SK-N-SH (cell line): ENCODE measurements at regions not wholly inside any gene's neighbourhood (a gene's known extent, or its start where the extent isn't known, plus 50 kb on each side); places are given as distances from the start of the nearest gene placed in this dataset.

Source experiments
- CTCF ChIA-PET: fragments of 300-600, 350-600 bp; formaldehyde crosslinking; extraction: SDS; loops from one replicate; lab custom pipeline; 2021; lab: Yijun Ruan, JAX
- POLR2A ChIA-PET: fragments of 350-600 bp; sonication (Branson Sonifier 250); formaldehyde crosslinking; extraction: SDS; loops from one replicate; lab custom pipeline; 2020; ENCODE audit warnings: antibody characterized with exemption, inconsistent platforms; lab: Yijun Ruan, JAX
- DNase-seq: peaks from one replicate; pipeline ENCODE4 v3.0.0; 2012
- H2AFZ ChIP-seq: fragments of 200-600 bp; sonication (generic); 2 replicates; pipeline ENCODE4 v1.8.1; 2016; ENCODE audit warnings: antibody characterized with exemption, mild to moderate bottlenecking, low read depth
- H3F3A ChIP-seq: fragments of 200-600 bp; sonication (generic); replicated peaks from 2 replicates; pipeline ENCODE3; 2016; ENCODE audit warnings: antibody characterized with exemption, mild to moderate bottlenecking; ENCODE audit not compliant: insufficient read depth
- H3K27ac ChIP-seq, 2 experiments: fragments of 200-500 bp in 1 of 2; fragments of 200-600 bp in 1 of 2; sonication (Bioruptor generic) in 1 of 2; sonication (generic), shearing (Covaris generic) in 1 of 2; 2 replicates each; pipeline versions ENCODE4 v1.5.1 to v1.6.1; 2014 to 2016; ENCODE audit warnings: low read depth in 2 of 2, inconsistent platforms in 1 of 2, low read length in 1 of 2, mild to moderate bottlenecking in 1 of 2, mixed read lengths in 1 of 2
- H3K27me3 ChIP-seq: fragments of 200-600 bp; sonication (generic), shearing (Covaris generic); 2 replicates; pipeline ENCODE4 v1.6.1; 2016; ENCODE audit warnings: mixed run types; ENCODE audit not compliant: insufficient read depth
- H3K36me3 ChIP-seq, 2 experiments: fragments of 200-500 bp in 1 of 2; fragments of 200-600 bp in 1 of 2; sonication (Bioruptor generic) in 1 of 2; sonication (generic) in 1 of 2; replicated peaks in 1 of 2; 2 replicates each; pipeline versions ENCODE3 to v1.5.1; 2014 to 2016; ENCODE audit warnings: low read length in 1 of 2, mild to moderate bottlenecking in 1 of 2; ENCODE audit not compliant: insufficient read depth in 2 of 2, control insufficient read depth in 1 of 2
- H3K4me1 ChIP-seq, 2 experiments: fragments of 200-500 bp in 1 of 2; fragments of 200-600 bp in 1 of 2; sonication (Bioruptor generic) in 1 of 2; sonication (generic), shearing (Covaris generic) in 1 of 2; 2 replicates each; pipeline versions ENCODE4 v1.5.1 to v1.6.1; 2014 to 2016; ENCODE audit warnings: low read depth in 1 of 2, low read length in 1 of 2, mixed run types in 1 of 2; ENCODE audit not compliant: insufficient read depth in 2 of 2, control insufficient read depth in 1 of 2
- H3K4me2 ChIP-seq: fragments of 200-600 bp; sonication (generic), shearing (Covaris generic); 2 replicates; pipeline ENCODE4 v1.6.1; 2017; ENCODE audit warnings: mixed run types
- H3K4me3 ChIP-seq, 2 experiments: fragments of 200-500 bp in 1 of 2; fragments of 200-600 bp in 1 of 2; sonication (Bioruptor generic) in 1 of 2; sonication (generic), shearing (Covaris generic) in 1 of 2; 2 replicates each; pipeline versions ENCODE4 v1.5.1 to v1.8.1; 2014 to 2016; ENCODE audit warnings: low read depth in 2 of 2, inconsistent platforms in 1 of 2, low read length in 1 of 2, mild to moderate bottlenecking in 1 of 2, mixed read lengths in 1 of 2, moderate library complexity in 1 of 2
- H3K79me2 ChIP-seq: fragments of 200-600 bp; sonication (generic); 2 replicates; pipeline ENCODE4 v1.8.1; 2017; ENCODE audit warnings: mild to moderate bottlenecking; ENCODE audit not compliant: insufficient read depth
- H3K9ac ChIP-seq: fragments of 200-600 bp; sonication (generic); 2 replicates; pipeline ENCODE4 v1.6.1; 2017; ENCODE audit warnings: mixed run types
- H3K9me2 ChIP-seq: fragments of 200-600 bp; sonication (generic); 2 replicates; pipeline ENCODE4 v1.6.1; 2017; ENCODE audit warnings: mixed run types
- H3K9me3 ChIP-seq: fragments of 200-600 bp; sonication (generic); 2 replicates; pipeline ENCODE4 v1.6.1; 2017; ENCODE audit warnings: mixed run types, mild to moderate bottlenecking, moderate library complexity
- H4K20me1 ChIP-seq: fragments of 200-600 bp; sonication (generic); 2 replicates; pipeline ENCODE4 v1.6.1; 2017; ENCODE audit warnings: mild to moderate bottlenecking, mixed run types; ENCODE audit not compliant: insufficient read depth
- CHD2 ChIP-seq: fragments of 150-350 bp; IDR thresholded peaks from 2 replicates; pipeline ENCODE4 v1.6.1; 2018; ENCODE audit warnings: low read length; ENCODE audit not compliant: partially characterized antibody
- CTCF ChIP-seq: fragments of 200-600 bp; sonication (generic); IDR thresholded peaks from 2 replicates; pipeline ENCODE4 v1.6.1; 2017; ENCODE audit warnings: antibody characterized with exemption, mild to moderate bottlenecking, moderate library complexity
- EZH2phosphoT487 ChIP-seq: fragments of 200-600 bp; sonication (generic); IDR thresholded peaks from 2 replicates; pipeline ENCODE4 v1.6.1; 2017; ENCODE audit warnings: low read depth, mixed run types, mild to moderate bottlenecking, antibody characterized with exemption, moderate library complexity, borderline replicate concordance
- FOSL2 ChIP-seq: IDR thresholded peaks from 2 replicates; pipeline ENCODE4 v1.4.0; 2012; ENCODE audit warnings: low read depth, mild to moderate bottlenecking, moderate library complexity, borderline replicate concordance
- FOXJ3 ChIP-seq: sonication (generic); formaldehyde crosslinking; IDR thresholded peaks from 2 replicates; pipeline ENCODE4 v1.5.1; 2020; ENCODE audit warnings: mild to moderate bottlenecking, missing genetic modification reagents
- GABPA ChIP-seq: IDR thresholded peaks from 2 replicates; pipeline ENCODE4 v1.4.0; 2012; ENCODE audit warnings: low read depth, mild to moderate bottlenecking
- GATA2 ChIP-seq: sonication (generic); formaldehyde crosslinking; IDR thresholded peaks from 2 replicates; pipeline ENCODE4 v1.5.0; 2020; ENCODE audit warnings: mild to moderate bottlenecking, missing genetic modification reagents
- JUND ChIP-seq: IDR thresholded peaks from 2 replicates; pipeline ENCODE4 v1.4.0; 2012
- MXI1 ChIP-seq: IDR thresholded peaks from 2 replicates; pipeline ENCODE4 v1.6.1; 2012; ENCODE audit warnings: mild to moderate bottlenecking, low read depth, low read length, improper control_type of control experiment
- NFIC ChIP-seq: IDR thresholded peaks from 2 replicates; pipeline ENCODE4 v1.4.0; 2012; ENCODE audit warnings: borderline replicate concordance
- RAD21 ChIP-seq: IDR thresholded peaks from 2 replicates; pipeline ENCODE4 v1.6.1; 2012; ENCODE audit warnings: mild to moderate bottlenecking, low read length
- REST ChIP-seq: IDR thresholded peaks from 2 replicates; pipeline ENCODE4 v1.6.1; 2012; ENCODE audit warnings: mild to moderate bottlenecking, low read depth, low read length, moderate library complexity
- SIN3A ChIP-seq: IDR thresholded peaks from 2 replicates; pipeline ENCODE4 v1.6.1; 2012; ENCODE audit warnings: low read depth, mild to moderate bottlenecking, low read length, moderate library complexity, borderline replicate concordance
- SMC3 ChIP-seq: IDR thresholded peaks from 2 replicates; pipeline ENCODE4 v1.6.1; 2012; ENCODE audit warnings: low read depth, low read length, improper control_type of control experiment
- TAF1 ChIP-seq: IDR thresholded peaks from 2 replicates; pipeline ENCODE4 v1.6.1; 2012; ENCODE audit warnings: low read depth, mild to moderate bottlenecking, low read length, moderate library complexity, borderline replicate concordance
- USF1 ChIP-seq: IDR thresholded peaks from 2 replicates; pipeline ENCODE4 v1.4.0; 2012; ENCODE audit warnings: low read depth, borderline replicate concordance
- ZBTB33 ChIP-seq: IDR thresholded peaks from 2 replicates; pipeline ENCODE4 v1.4.0; 2012; ENCODE audit warnings: low read depth, borderline replicate concordance
- WGBS: methylation state at CpG from one replicate; pipeline ENCODE4 v1.1.6; 2017; ENCODE audit warnings: low lambda C conversion rate; 5-methylcytosine and 5-hydroxymethylcytosine counted together

GRCh38 chr16:65457084-65457483, 335.2 kb upstream of the CDH11 start:
- no peak overlapping the region for H3K4me2 ChIP-seq
- POLR2A ChIA-PET = no interaction called here
- H4K20me1 ChIP-seq = no peaks in the 10 kb centered on the region
- no peaks in the 10 kb centered on the region; the same call in 1 of the 2 replicates for H3K27me3 ChIP-seq
- H3F3A ChIP-seq = no peaks in the 10 kb centered on the region
- H3K9ac ChIP-seq = no peak overlapping the region
- no peaks in the 10 kb centered on the region for H3K79me2 ChIP-seq
- 44% methylated on average over 2 of the region's 2 CpGs for WGBS
- no peak overlapping the region for H3K27ac ChIP-seq
- H3K9me3 ChIP-seq = no peaks in the 10 kb centered on the region
- TF ChIP-seq JUND (no peak), USF1 (no peak), CTCF (no peak), GABPA (no peak), FOXJ3 (no peak), NFIC (no peak), SMC3 (no peak), SIN3A (no peak), FOSL2 (no peak), EZH2phosphoT487 (no peak), TAF1 (no peak), ZBTB33 (no peak)
- H2AFZ ChIP-seq = no peak overlapping the region
- CTCF ChIA-PET = no interaction called here
- H3K4me1 ChIP-seq = no peaks in the 10 kb centered on the region
- H3K9me2 ChIP-seq = no peaks in the 10 kb centered on the region
- no peak for DNase-seq
- H3K36me3 ChIP-seq = no peaks in the 10 kb centered on the region
- no peak overlapping the region for H3K4me3 ChIP-seq

- WGBS = 70% methylated on average over 4 of the region's 4 CpGs
- no peaks in the 10 kb centered on the region for H3F3A ChIP-seq
- POLR2A ChIA-PET = no interaction called here
- H3K9ac ChIP-seq = no peak overlapping the region
- no peak for DNase-seq
- no peaks in the 10 kb centered on the region for H3K9me3 ChIP-seq
- no peaks in the 10 kb centered on the region for H4K20me1 ChIP-seq
- no peak overlapping the region for H2AFZ ChIP-seq
- H3K4me1 ChIP-seq = no peaks in the 10 kb centered on the region
- H3K27me3 ChIP-seq = no peaks in the 10 kb centered on the region; the same call in 1 of the 2 replicates
- no peaks in the 10 kb centered on the region for H3K36me3 ChIP-seq
- H3K4me3 ChIP-seq = no peak overlapping the region
- no peak overlapping the region for H3K27ac ChIP-seq
- no peaks in the 10 kb centered on the region for H3K9me2 ChIP-seq
- no peak overlapping the region for H3K4me2 ChIP-seq
- no peaks in the 10 kb centered on the region for H3K79me2 ChIP-seq
- CTCF ChIA-PET = no interaction called here
- no peak for TF ChIP-seq CHD2
- TF ChIP-seq GATA2 (CRISPR knock-in tag) = no peak
- TF ChIP-seq CTCF = no peak
- TF ChIP-seq TAF1 = no peak
- no peak for TF ChIP-seq REST
- TF ChIP-seq NFIC = no peak
- TF ChIP-seq EZH2phosphoT487 = no peak
- no peak for TF ChIP-seq RAD21
- no peak for TF ChIP-seq MXI1
Observed at GRCh38 chr16:65455761-65456160, 333.9 kb upstream of the CDH11 start.
